Right lobe of liver (tissue), 6 donors: ENCODE measurements at regions not wholly inside any gene's neighbourhood (a gene's known extent, or its start where the extent isn't known, plus 50 kb on each side); places are given as distances from the start of the nearest gene placed in this dataset.

Experiments
- ATAC-seq, 4 donors: fragments of 200-7000 bp; cut with Tn5 transposase; one replicate each; pipeline ENCODE4 v1.9.1; 2020; ENCODE audit warnings: mild to moderate bottlenecking in 4 of 4, moderate library complexity in 4 of 4
- DNase-seq, 3 donors: peaks; one replicate each; pipeline ENCODE4 v3.0.0-alpha.2; 2020
- H3K27ac ChIP-seq, 3 donors: fragments of 200-600 bp; one replicate each; pipeline ENCODE4 v1.8.0; 2022
- H3K27me3 ChIP-seq, 2 donors: fragments of 200-600 bp; one replicate each; pipeline ENCODE4 v1.8.0; 2022
- H3K36me3 ChIP-seq, 4 donors: fragments of 200-600 bp; sonication (generic) in 1 of 4; one replicate each; pipeline versions ENCODE4 v1.5.1 to v1.8.0; 2017 to 2022; ENCODE audit warnings: control low read depth in 1 of 4
- H3K4me1 ChIP-seq, 4 donors: fragments of 200-600 bp; sonication (generic) in 1 of 4; one replicate each; pipeline versions ENCODE4 v1.5.1 to v1.8.0; 2017 to 2022; ENCODE audit warnings: control low read depth in 1 of 4
- H3K4me3 ChIP-seq, 3 donors: fragments of 200-600 bp; one replicate each; pipeline ENCODE4 v1.8.0; 2022
- H3K9me3 ChIP-seq, 4 donors: fragments of 200-600 bp; sonication (generic) in 1 of 4; one replicate each; pipeline versions ENCODE4 v1.5.1 to v1.8.0; 2017 to 2022; ENCODE audit warnings: control low read depth in 1 of 4
- POLR2A ChIP-seq: fragments of 450-650 bp; IDR thresholded peaks from one replicate; pipeline ENCODE4 v1.6.1; 2017; ENCODE audit warnings: antibody characterized with exemption, mild to moderate bottlenecking
- WGBS: methylation state at CpG from one replicate; pipeline ENCODE4 v1.1.6; 2018; ENCODE audit warnings: low coverage, low lambda C conversion rate; ENCODE audit not compliant: insufficient coverage; ENCODE audit errors: missing lambda C conversion rate; 5-methylcytosine and 5-hydroxymethylcytosine counted together
- intact Hi-C, 2 donors: fragments of 100-400 bp; cut with DNase I; formaldehyde crosslinking; loops; one replicate each; pipeline versions ENCODE4 v1.11.2 to v1.14.1; 2022
- TF ChIP-seq, protein P1 (sequence below), 4 donors: fragments of 200-600 bp in 3 of 4; fragments of 450-650 bp in 1 of 4; IDR thresholded peaks; one replicate each; pipeline versions ENCODE4 v1.5.1 to v1.8.0; 2016 to 2022; ENCODE audit warnings: antibody characterized with exemption in 4 of 4, mild to moderate bottlenecking in 2 of 4
- donor health status: DM: no; HTN: yes; CAD: no.
- donor health status: DM: no; HTN: no; CAD: no.
- donor health status: DM: no; HTN: no; CAD: no.
- donor health status: DM: no; HTN: yes; CAD: no.
- donor health status: DM: no; HTN: yes; CAD: no.

DNA sequence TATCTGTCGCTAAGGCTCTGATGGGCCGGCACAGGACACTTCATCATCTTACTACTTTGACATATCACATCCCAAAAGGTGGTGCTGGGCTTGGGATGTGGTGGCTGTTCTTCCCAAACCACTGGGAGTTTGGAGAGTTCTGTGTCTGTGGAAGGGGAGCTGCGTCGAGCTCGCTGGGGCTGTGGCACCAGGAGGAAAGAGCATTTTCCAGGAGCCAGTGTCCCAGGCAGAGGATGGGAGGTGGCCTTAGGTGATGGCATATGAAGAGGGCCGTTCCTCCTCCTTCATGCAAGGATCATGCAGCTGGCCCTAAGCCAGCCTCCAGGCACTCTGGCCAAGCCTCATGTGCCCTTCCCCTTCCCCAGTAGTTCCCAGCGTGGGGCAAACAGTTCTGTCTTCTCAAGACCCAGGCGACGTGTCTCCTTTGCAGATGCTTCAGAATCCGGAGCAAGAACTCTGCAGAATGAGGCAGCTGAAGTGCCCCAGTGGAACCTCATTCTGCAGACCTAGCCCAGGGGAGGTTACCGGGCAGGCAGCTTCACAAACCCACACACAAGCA lies 89.4 kb upstream of the TNRC6C start:
- ATAC-seq (no peak), DNase-seq (peak in 2 of 3 donors; percentile 17 to 46)
- intact Hi-C loops, result no loop called here
- Histone ChIP-seq H3K9me3 (no peaks in the 10 kb centered on the region), H3K36me3 (no peaks in the 10 kb centered on the region), H3K4me3 (no peak overlapping the region), H3K4me1 (no peaks in the 10 kb centered on the region), H3K27ac (no peak overlapping the region), H3K27me3 (no peaks in the 10 kb centered on the region)
- TF ChIP-seq, protein P1, sequence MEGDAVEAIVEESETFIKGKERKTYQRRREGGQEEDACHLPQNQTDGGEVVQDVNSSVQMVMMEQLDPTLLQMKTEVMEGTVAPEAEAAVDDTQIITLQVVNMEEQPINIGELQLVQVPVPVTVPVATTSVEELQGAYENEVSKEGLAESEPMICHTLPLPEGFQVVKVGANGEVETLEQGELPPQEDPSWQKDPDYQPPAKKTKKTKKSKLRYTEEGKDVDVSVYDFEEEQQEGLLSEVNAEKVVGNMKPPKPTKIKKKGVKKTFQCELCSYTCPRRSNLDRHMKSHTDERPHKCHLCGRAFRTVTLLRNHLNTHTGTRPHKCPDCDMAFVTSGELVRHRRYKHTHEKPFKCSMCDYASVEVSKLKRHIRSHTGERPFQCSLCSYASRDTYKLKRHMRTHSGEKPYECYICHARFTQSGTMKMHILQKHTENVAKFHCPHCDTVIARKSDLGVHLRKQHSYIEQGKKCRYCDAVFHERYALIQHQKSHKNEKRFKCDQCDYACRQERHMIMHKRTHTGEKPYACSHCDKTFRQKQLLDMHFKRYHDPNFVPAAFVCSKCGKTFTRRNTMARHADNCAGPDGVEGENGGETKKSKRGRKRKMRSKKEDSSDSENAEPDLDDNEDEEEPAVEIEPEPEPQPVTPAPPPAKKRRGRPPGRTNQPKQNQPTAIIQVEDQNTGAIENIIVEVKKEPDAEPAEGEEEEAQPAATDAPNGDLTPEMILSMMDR (IDR thresholded peaks at IDR 0.05), result no peak
- TF ChIP-seq POLR2A, result no peak
- 62% methylated on average over 4 of the region's 11 CpGs for WGBS

DNA sequence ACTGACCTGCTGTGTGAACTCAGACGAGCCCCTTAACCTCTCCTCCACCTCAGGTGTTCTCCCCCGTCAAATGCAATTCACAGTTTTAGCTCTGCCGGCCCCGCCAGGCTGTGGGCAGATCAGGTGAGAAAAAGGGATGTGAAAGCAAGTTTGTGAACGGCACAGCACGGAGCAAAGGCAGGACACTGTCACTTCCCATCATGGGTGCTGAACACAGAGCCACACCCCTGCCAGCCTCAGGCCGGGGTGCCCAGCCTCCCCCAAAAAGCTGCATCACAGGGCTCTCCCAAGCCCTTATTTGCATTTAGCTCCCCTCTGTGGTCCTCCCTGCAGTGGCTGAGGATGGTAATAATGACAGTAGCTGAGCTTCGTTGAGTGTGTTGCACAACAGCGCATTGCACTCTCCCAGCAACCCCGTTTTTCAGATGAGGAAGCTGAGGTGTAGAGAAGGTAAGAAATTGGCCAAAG lies 88.8 kb upstream of the TNRC6C start:
- TF ChIP-seq, protein P1 (IDR thresholded peaks at IDR 0.05), result no peak
- no peak for TF ChIP-seq POLR2A
- H3K27ac ChIP-seq, result peak overlapping the region in 1 of 3 donors; percentile 29
- no peaks in the 10 kb centered on the region for H3K4me1 ChIP-seq
- DNase-seq (peak in 1 of 3 donors; percentile 60), ATAC-seq (peak; percentile 44 to 66 (median 58))
- no peaks in the 10 kb centered on the region for H3K9me3 ChIP-seq
- 16% methylated on average over 5 of the region's 10 CpGs for WGBS
- no peak overlapping the region for H3K4me3 ChIP-seq
- no peaks in the 10 kb centered on the region for H3K36me3 ChIP-seq
- intact Hi-C loops, result no loop called here
- H3K27me3 ChIP-seq, result no peaks in the 10 kb centered on the region

DNA sequence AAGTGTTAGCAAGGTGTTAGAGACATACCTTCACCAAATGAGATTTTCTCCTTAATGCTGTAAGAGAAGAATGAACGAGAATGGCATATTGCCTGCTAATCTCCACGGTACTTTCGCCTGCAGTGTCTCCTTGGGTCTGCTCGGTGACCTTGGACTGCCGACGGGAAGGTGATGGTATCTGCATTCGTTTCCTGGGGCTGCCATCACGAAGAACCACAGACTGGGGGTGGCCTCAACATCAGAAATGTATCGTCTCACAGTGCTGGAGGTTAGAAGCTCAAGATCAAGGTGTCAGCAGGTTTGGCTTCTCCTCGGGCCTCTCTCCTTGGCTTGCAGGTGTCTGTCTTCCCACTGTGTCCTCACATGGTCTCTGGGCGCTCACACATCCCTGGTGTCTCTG lies 86.3 kb upstream of the TNRC6C start:
- no peaks in the 10 kb centered on the region for H3K36me3 ChIP-seq
- 43% methylated on average over 7 of the region's 11 CpGs for WGBS
- no peak overlapping the region for H3K4me3 ChIP-seq
- no peaks in the 10 kb centered on the region for H3K27me3 ChIP-seq
- DNase-seq (no peak), ATAC-seq (no peak)
- intact Hi-C loops, result no loop called here
- H3K4me1 ChIP-seq, result no peaks in the 10 kb centered on the region
- H3K9me3 ChIP-seq, result no peaks in the 10 kb centered on the region
- TF ChIP-seq, protein P1 (IDR thresholded peaks at IDR 0.05), result no peak
- no peak for TF ChIP-seq POLR2A
- no peak overlapping the region for H3K27ac ChIP-seq

DNA sequence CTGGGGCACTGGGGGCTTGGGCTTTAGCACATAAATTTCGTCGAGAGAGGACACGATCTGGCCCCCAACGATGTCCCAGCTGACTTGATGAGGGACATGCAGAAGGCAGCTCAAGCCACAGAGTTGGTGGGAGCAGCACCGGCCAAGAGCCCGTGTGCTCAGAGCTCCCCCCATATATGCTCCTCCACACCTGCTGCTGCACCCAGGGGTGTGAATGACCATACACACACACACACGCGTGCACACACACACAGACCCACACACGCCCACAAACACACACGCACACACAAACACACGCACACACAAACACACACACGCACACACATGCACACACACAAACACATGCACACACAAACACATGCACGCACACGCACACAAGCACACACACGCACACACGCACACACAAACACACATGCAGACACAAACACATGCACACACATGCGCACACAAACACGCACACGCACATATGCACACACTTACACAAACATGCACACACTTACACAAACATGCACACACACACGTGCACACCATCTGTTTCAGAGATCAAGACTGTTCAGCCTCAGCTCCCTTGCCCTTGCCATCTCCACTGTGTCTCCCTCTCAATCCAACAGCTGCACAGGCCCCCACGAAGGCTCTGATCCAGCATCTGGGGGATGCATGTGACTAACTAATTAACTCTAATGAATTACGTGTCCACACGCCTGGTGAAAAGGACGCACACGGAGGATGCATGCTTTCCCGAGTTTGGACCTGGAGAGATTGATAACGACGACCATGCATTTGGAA lies 85.6 kb upstream of the TNRC6C start:
- 72% methylated on average over 14 of the region's 28 CpGs for WGBS

More for the DNA sequence above, 85.6 kb upstream of the TNRC6C start:
- Histone ChIP-seq H3K27me3 (no peaks in the 10 kb centered on the region), H3K4me3 (no peak overlapping the region), H3K9me3 (no peaks in the 10 kb centered on the region), H3K4me1 (no peaks in the 10 kb centered on the region), H3K36me3 (no peaks in the 10 kb centered on the region), H3K27ac (no peak overlapping the region)
- intact Hi-C loops, result no loop called here
- DNase-seq (no peak), ATAC-seq (no peak)
- TF ChIP-seq, protein P1 (IDR thresholded peaks at IDR 0.05), result no peak
- TF ChIP-seq POLR2A, result no peak
